RWPE2 (cell line): ENCODE measurements at regions not wholly inside any gene's neighbourhood (a gene's known extent, or its start where the extent isn't known, plus 50 kb on each side); places are given as distances from the start of the nearest gene placed in this dataset.

ENCODE experiments used
- ATAC-seq: fragments of 200-7000 bp; cut with Tn5 transposase; 3 replicates; pipeline ENCODE4 v1.9.1; 2021; ENCODE audit warnings: low read depth
- DNase-seq: peaks from one replicate; pipeline ENCODE4 v3.0.0-alpha.2; 2020; ENCODE audit warnings: low spot score
- H3K27ac ChIP-seq: fragments of 450-650 bp; 2 replicates; pipeline ENCODE4 v1.5.1; 2017; ENCODE audit warnings: mild to moderate bottlenecking; ENCODE audit not compliant: poor library complexity, severe bottlenecking
- H3K27me3 ChIP-seq: fragments of 250-450 bp; sonication (Bioruptor Pico); 2 replicates; pipeline ENCODE4 v1.5.1; 2021; ENCODE audit warnings: mild to moderate bottlenecking, moderate library complexity; ENCODE audit not compliant: insufficient read depth, poor library complexity, severe bottlenecking
- H3K36me3 ChIP-seq: fragments of 250-450 bp; sonication (Bioruptor Pico); 2 replicates; pipeline ENCODE4 v1.5.1; 2020; ENCODE audit warnings: low read depth, mild to moderate bottlenecking, moderate library complexity
- H3K4me1 ChIP-seq: fragments of 250-450 bp; sonication (Bioruptor Pico); 2 replicates; pipeline ENCODE4 v1.5.1; 2021; ENCODE audit warnings: mild to moderate bottlenecking, moderate library complexity; ENCODE audit not compliant: insufficient read depth, poor library complexity, severe bottlenecking
- H3K4me3 ChIP-seq: fragments of 250-450 bp; sonication (Bioruptor Pico); 2 replicates; pipeline ENCODE4 v1.5.1; 2021; ENCODE audit warnings: mild to moderate bottlenecking, moderate library complexity; ENCODE audit not compliant: severe bottlenecking
- H3K9me3 ChIP-seq: fragments of 250-450 bp; sonication (Bioruptor Pico); 2 replicates; pipeline ENCODE4 v1.5.1; 2021; ENCODE audit warnings: mild to moderate bottlenecking, moderate library complexity; ENCODE audit not compliant: severe bottlenecking
- TF ChIP-seq, protein P1 (sequence below): fragments of 450-650 bp; IDR thresholded peaks from one replicate; pipeline ENCODE4 v1.5.1; 2017; ENCODE audit warnings: mild to moderate bottlenecking, moderate library complexity; ENCODE audit not compliant: poor library complexity, severe bottlenecking

DNA sequence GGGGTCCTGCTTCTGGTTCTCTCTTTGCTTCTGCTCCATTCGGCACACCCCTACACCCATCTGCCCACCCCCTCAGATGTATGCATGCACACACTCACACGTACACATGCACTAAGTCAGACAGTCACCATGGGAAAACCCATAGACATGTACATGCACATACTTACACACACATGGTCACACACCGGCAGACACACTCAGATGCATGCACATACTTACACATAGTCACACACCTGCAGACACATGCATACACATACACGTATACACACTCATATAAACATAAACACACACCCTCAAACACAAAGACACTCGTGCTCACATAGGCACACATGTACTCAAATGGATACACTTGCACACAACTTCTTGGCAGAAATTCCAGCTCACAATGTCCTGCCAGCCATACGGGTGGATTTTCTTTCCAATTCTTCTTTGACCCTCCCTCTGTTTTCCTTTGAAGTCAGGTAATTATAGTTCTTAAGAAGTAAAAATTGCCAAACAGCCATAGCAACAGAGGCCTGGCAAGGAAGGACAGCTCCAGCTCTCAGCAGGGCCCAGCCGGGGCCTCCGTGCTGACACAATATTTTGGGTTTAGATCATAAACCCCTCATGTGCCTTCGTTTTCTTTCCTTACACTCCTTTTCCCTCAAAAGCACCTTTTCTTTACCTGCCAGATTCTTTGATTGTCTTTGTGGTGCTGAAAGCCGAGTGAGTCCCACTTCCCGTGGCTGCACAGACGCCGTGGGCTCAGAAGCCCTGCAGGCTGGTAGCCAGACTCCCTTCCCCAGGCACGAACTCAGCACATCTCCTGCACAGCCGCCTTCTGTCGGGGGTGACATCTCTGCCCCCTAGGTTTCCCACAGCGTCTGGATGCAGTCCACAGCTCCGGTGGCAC, 195.7 kb downstream of the ARL4C start:
- DNase-seq (no peak), ATAC-seq (no peak)
- Histone ChIP-seq H3K36me3 (no peaks in the 10 kb centered on the region), H3K4me3 (no peak overlapping the region), H3K9me3 (no peaks in the 10 kb centered on the region), H3K27me3 (no peaks in the 10 kb centered on the region), H3K27ac (no peak overlapping the region), H3K4me1 (peaks cover 18% of the 10 kb centered on the region)
- TF ChIP-seq, protein P1, sequence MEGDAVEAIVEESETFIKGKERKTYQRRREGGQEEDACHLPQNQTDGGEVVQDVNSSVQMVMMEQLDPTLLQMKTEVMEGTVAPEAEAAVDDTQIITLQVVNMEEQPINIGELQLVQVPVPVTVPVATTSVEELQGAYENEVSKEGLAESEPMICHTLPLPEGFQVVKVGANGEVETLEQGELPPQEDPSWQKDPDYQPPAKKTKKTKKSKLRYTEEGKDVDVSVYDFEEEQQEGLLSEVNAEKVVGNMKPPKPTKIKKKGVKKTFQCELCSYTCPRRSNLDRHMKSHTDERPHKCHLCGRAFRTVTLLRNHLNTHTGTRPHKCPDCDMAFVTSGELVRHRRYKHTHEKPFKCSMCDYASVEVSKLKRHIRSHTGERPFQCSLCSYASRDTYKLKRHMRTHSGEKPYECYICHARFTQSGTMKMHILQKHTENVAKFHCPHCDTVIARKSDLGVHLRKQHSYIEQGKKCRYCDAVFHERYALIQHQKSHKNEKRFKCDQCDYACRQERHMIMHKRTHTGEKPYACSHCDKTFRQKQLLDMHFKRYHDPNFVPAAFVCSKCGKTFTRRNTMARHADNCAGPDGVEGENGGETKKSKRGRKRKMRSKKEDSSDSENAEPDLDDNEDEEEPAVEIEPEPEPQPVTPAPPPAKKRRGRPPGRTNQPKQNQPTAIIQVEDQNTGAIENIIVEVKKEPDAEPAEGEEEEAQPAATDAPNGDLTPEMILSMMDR = no peak

DNA sequence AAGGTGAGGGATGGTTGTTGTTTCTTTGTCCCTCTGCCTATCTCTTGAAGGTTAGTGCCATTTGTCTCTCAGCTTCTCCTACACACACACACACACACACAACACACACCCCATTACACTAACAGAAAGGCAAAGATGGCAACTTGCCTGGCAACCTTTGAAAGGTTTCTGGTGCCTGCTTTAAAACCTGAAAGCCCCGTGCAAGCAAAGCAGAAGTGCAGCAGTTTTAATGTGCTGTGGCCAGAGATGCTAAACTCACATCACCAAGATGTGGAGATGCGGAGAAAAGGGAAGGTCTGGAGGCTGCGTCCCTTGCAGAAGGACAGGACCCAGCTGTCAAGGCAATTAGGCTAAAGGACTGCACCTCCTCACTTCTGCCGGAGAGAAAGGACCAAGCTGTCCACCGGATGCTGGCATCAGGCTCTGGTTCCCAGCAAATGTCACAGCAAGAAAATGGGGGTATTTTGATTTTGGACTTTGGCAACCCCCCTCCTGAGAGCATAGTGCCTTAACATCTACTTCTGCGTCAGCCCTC, 196.4 kb downstream of the ARL4C start:
- H3K27me3 ChIP-seq = no peaks in the 10 kb centered on the region
- no peak for DNase-seq
- no peaks in the 10 kb centered on the region for H3K36me3 ChIP-seq
- no peak overlapping the region for H3K4me3 ChIP-seq
- H3K4me1 ChIP-seq = peaks cover 11% of the 10 kb centered on the region
- TF ChIP-seq, protein P1 = no peak
- no peaks in the 10 kb centered on the region for H3K9me3 ChIP-seq
- H3K27ac ChIP-seq = no peak overlapping the region
- no peak for ATAC-seq

DNA sequence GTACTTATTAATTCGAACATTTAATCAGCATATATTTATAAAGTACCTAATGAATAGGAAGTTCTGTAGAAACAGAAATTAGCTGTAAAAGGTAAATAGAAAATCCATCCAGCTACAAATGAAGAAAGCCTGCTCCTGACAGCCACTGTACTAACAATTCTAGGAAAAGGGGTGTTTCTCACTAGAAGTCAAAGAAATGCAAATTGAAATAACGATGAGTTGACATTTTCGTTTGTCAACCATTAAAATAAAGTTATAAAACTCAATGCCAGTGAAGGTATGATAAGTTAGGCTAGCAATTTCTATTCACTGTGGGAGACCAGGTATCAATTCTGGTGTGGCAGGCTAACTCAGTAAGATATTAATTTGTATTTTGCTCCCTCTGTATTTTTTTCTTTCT, 198.0 kb downstream of the ARL4C start:
- H3K4me1 ChIP-seq = no peaks in the 10 kb centered on the region
- ATAC-seq (no peak), DNase-seq (no peak)
- TF ChIP-seq, protein P1 = no peak
- H3K4me3 ChIP-seq = no peak overlapping the region
- H3K27me3 ChIP-seq = no peaks in the 10 kb centered on the region
- H3K9me3 ChIP-seq = no peaks in the 10 kb centered on the region
- no peak overlapping the region for H3K27ac ChIP-seq
- H3K36me3 ChIP-seq = no peaks in the 10 kb centered on the region

DNA sequence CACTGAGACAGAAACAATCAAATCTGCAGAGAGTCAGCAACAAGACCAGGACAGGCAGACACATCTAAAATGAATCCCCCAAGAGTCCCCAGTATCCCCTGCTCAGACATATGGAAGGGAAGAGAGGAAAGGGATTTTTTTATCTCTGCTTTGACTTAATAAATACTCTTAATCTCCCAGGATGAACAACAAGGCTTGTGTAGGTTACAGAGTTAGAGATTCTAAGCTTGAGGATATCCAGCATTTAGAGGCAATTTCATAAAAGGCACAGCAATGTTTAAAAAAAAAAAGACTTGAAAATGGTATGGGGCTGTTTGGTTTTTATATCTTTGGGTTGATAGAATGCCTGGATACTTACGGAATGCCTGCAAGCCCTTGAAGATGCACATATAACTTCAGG, 199.9 kb downstream of the ARL4C start:
- peaks cover 3% of the 10 kb centered on the region for H3K9me3 ChIP-seq
- no peak overlapping the region for H3K4me3 ChIP-seq
- TF ChIP-seq, protein P1 = no peak
- ATAC-seq (no peak), DNase-seq (no peak)
- no peaks in the 10 kb centered on the region for H3K27me3 ChIP-seq
- no peak overlapping the region for H3K27ac ChIP-seq
- H3K4me1 ChIP-seq = no peaks in the 10 kb centered on the region
- H3K36me3 ChIP-seq = no peaks in the 10 kb centered on the region

DNA sequence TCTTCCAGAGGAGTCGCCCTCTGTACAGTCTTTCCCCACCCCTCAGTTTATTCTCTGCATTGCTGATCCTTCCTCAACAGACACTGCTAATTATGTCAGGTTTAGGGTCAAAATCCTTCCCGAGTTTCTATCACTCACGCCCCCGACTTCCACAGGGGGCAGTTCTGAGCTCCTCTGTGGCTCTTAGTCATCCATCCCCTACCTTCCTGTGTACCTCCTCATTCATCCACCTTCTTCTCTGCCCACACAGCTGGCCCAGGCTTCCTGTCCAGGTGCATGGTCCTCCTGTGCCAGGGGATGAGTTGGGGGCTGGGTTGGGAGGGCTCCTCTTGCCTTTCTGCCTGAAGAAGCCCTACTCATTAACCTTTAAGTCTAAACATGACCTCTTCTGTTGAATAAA, 202.9 kb downstream of the ARL4C start:
- no peaks in the 10 kb centered on the region for H3K27me3 ChIP-seq
- no peaks in the 10 kb centered on the region for H3K36me3 ChIP-seq
- no peak overlapping the region for H3K4me3 ChIP-seq
- ATAC-seq (no peak), DNase-seq (no peak)
- H3K4me1 ChIP-seq = no peaks in the 10 kb centered on the region
- TF ChIP-seq, protein P1 = peak; percentile 24
- H3K27ac ChIP-seq = no peak overlapping the region
- H3K9me3 ChIP-seq = peaks cover 3% of the 10 kb centered on the region
